Duodenal mucosa (tissue), 2 donors: ENCODE measurements at regions not wholly inside any gene's neighbourhood (a gene's known extent, or its start where the extent isn't known, plus 50 kb on each side); places are given as distances from the start of the nearest gene placed in this dataset.

ENCODE experiments used
- H3K27ac ChIP-seq: one replicate; pipeline ENCODE4 v1.7.0; 2013; ENCODE audit warnings: low read depth, low read length
- H3K27me3 ChIP-seq, 2 donors: one replicate each; pipeline ENCODE4 v1.7.0; 2013; ENCODE audit warnings: low read length in 2 of 2, control low read depth in 1 of 2; ENCODE audit not compliant: insufficient read depth in 2 of 2, control insufficient read depth in 1 of 2
- H3K36me3 ChIP-seq, 2 donors: one replicate each; pipeline ENCODE4 v1.7.0; 2013; ENCODE audit warnings: low read length in 2 of 2, control low read depth in 1 of 2; ENCODE audit not compliant: insufficient read depth in 2 of 2, control insufficient read depth in 1 of 2
- H3K4me1 ChIP-seq, 2 donors: one replicate each; pipeline ENCODE4 v1.7.0; 2013; ENCODE audit warnings: low read length in 2 of 2, control low read depth in 1 of 2; ENCODE audit not compliant: insufficient read depth in 2 of 2, control insufficient read depth in 1 of 2
- H3K4me3 ChIP-seq, 2 donors: one replicate each; pipeline ENCODE4 v1.7.0; 2013; ENCODE audit warnings: low read length in 2 of 2, low read depth in 1 of 2
- H3K9ac ChIP-seq, 2 donors: one replicate each; pipeline ENCODE4 v1.7.0; 2013; ENCODE audit warnings: low read length in 2 of 2, low read depth in 1 of 2
- H3K9me3 ChIP-seq, 2 donors: one replicate each; pipeline ENCODE4 v1.7.0; 2013; ENCODE audit warnings: low read length in 2 of 2, control low read depth in 1 of 2; ENCODE audit not compliant: control insufficient read depth in 1 of 2

DNA sequence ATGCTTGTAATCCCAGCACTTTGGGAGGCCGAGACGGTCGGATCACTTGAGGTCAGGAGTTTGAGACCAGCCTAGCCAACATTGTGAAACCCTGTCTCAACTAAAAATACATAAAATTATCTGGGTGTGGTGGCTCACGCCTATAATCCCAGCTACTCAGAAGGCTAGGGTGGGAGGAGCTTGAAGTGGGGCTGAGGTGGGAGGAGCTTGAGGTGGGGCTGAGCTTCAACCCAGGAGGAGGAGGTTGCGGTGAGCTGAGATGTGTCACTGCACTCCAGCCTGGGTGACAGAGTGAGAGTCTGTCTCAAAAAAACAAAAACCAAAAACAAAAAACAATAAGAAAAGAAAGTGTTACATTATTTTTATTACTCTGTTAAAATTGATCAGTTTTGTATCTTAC, 1164.4 kb upstream of the IGFBP7 start:
- Histone ChIP-seq H3K4me3 (no peak overlapping the region), H3K4me1 (no peaks in the 10 kb centered on the region), H3K27ac (no peak overlapping the region), H3K9me3 (peaks cover 0 to 18% of the 10 kb centered on the region in 2 donors), H3K9ac (no peak overlapping the region), H3K27me3 (no peaks in the 10 kb centered on the region), H3K36me3 (no peaks in the 10 kb centered on the region)

DNA sequence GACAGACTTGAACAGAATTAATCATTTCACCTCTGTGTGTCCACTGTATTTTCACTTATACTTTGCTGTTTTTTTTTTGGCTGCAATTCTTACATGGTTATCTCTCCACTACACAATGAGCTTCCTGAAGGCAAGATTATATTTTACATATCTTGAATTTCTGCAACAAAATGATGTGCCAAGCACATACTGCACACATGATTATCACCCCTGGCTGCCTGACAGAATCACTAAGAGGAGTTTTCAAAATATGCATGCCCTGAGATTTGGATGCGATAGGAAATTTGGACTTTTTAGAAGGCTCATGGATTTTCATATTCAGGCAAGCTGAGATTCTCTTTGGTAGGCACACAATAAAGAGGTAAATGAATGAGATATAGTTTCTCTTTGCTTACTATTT, 1162.1 kb upstream of the IGFBP7 start:
- no peaks in the 10 kb centered on the region for H3K36me3 ChIP-seq
- no peaks in the 10 kb centered on the region for H3K27me3 ChIP-seq
- H3K9me3 ChIP-seq = peaks cover 0 to 18% of the 10 kb centered on the region in 2 donors
- no peaks in the 10 kb centered on the region for H3K4me1 ChIP-seq
- no peak overlapping the region for H3K9ac ChIP-seq
- H3K4me3 ChIP-seq = no peak overlapping the region
- no peak overlapping the region for H3K27ac ChIP-seq

DNA sequence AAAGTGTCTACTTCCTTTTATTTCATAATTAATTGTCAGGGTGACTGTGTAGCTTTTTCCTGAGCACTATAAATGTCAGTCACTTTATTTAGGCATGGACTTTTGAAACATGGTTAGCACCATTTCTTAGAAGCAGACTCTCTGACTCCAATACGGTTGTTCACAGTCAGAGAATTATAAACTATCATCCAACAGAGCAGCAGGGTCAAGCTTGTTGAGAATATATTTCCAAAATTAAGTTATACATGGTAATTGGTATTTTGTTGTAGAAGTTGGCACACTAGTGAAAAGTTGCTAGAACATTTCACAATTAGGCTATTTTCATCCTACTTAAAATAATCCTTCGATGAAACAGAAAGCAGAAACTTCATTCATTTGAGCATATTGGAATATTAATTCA, 1155.5 kb upstream of the IGFBP7 start:
- Histone ChIP-seq H3K27ac (no peak overlapping the region), H3K27me3 (no peaks in the 10 kb centered on the region), H3K9ac (no peak overlapping the region), H3K4me3 (no peak overlapping the region), H3K9me3 (peaks cover 0 to 7% of the 10 kb centered on the region in 2 donors), H3K4me1 (no peaks in the 10 kb centered on the region), H3K36me3 (no peaks in the 10 kb centered on the region)

DNA sequence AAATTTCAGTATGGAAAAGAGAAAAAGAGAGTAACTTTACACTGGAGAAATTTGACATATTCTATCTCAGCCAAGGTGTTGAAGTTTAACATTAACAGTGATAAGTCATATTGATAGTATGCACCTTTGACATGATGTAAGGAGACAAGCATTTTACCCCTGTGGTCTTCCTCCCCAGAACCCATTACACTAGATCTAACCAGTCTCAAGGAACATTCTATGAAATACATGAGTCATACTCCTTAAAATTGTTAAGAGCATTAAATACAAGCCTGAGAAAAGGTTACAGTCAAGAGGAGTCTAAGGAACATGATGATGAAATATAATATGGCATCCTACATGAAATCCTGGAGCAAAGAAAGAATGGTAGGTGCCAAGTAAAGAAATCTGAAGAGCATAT, 1151.3 kb upstream of the IGFBP7 start:
- H3K27ac ChIP-seq = no peak overlapping the region
- no peak overlapping the region for H3K4me3 ChIP-seq

DNA sequence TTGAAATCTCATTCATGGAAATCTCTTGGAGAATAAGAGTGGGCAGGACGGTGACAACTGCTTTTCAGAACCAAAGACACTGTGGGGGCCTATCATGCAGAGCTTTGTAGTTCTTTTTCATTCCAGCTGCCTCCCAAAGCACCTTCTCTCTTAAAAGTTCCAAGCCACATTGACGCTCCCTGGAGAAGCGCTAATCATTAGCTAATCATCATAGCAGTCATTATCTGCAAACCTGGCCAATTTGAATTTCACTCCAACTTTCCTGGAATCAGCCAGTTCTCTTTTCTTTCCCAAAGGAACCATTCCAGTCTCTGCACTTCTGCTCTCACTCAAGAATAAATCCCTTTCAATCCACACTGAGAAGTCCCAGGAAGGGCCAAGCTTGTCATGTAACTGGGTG, 1144.1 kb upstream of the IGFBP7 start:
- Histone ChIP-seq H3K36me3 (no peaks in the 10 kb centered on the region), H3K9me3 (peaks cover 6 to 11% of the 10 kb centered on the region in 2 donors), H3K4me3 (no peak overlapping the region), H3K4me1 (no peaks in the 10 kb centered on the region), H3K27ac (no peak overlapping the region), H3K9ac (no peak overlapping the region), H3K27me3 (no peaks in the 10 kb centered on the region)

More for the DNA sequence above, 1151.3 kb upstream of the IGFBP7 start:
- no peaks in the 10 kb centered on the region for H3K27me3 ChIP-seq
- H3K9me3 ChIP-seq = no peaks in the 10 kb centered on the region
- no peaks in the 10 kb centered on the region for H3K4me1 ChIP-seq
- H3K9ac ChIP-seq = no peak overlapping the region
- H3K36me3 ChIP-seq = no peaks in the 10 kb centered on the region

DNA sequence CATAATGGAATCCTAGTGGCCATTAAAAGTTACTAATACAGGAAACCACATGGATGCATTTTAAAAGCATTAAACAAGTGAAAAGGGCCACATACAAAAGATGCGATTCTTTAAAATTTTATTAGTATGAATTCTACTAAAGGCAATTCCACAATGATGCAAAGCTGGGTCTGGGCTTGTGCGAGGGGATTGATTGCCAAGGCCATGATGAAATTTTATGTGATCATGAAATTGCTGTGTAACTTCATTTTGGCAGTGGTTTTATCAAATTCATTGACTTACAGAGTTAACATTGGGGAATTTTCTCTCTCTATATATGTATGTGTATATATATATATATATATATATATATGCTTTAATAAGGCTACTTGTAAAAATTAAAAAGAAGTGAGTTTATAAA, 1142.5 kb upstream of the IGFBP7 start:
- Histone ChIP-seq H3K4me1 (no peaks in the 10 kb centered on the region), H3K27me3 (no peaks in the 10 kb centered on the region), H3K9me3 (peaks cover 6 to 11% of the 10 kb centered on the region in 2 donors), H3K36me3 (no peaks in the 10 kb centered on the region), H3K27ac (no peak overlapping the region), H3K9ac (no peak overlapping the region), H3K4me3 (no peak overlapping the region)

DNA sequence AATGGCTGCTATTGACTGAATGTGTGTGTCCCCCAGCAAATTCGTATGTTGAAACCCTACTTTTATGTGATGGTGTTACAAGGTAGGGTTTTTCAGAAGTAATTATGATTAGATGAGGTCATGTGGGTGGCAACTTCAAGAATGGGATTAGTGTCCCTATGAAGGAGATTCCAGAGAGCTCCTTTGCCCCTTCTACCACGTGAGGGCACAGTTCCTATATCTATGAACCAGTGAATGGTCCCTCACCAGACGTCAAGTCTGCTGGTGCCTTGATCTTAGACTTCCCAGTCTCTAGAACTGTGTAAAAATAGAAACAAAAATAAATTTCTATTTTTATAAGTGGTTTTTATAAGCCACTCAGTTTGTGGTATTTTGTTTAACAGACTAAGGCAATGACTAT, 1137.6 kb upstream of the IGFBP7 start:
- H3K27ac ChIP-seq = no peak overlapping the region
- H3K27me3 ChIP-seq = no peaks in the 10 kb centered on the region
- H3K4me3 ChIP-seq = no peak overlapping the region
- no peaks in the 10 kb centered on the region for H3K36me3 ChIP-seq
- no peak overlapping the region for H3K9ac ChIP-seq
- H3K9me3 ChIP-seq = peaks cover 6 to 18% of the 10 kb centered on the region in 2 donors
- no peaks in the 10 kb centered on the region for H3K4me1 ChIP-seq

DNA sequence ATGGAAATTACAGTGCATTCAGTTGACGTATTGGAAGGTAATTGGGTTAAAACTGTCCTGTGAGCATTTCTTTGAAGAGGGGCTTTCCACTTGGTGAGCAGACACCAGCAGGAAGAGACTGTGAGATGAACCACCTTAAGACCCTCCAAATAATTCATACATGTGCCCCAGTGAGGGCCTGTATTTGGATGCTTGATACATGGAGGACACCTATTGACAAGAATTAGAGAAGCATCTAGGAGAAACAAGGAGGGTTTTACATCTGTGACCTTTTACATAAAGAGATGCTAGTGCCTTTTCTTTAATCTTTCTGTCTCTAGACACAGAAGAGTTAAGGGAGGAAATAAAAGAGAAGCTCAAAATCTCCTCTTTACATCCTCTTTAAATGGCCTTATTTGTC, 1115.3 kb upstream of the IGFBP7 start:
- H3K4me1 ChIP-seq = no peaks in the 10 kb centered on the region
- no peaks in the 10 kb centered on the region for H3K27me3 ChIP-seq
- H3K9me3 ChIP-seq = peaks cover 0 to 2% of the 10 kb centered on the region in 2 donors
- no peaks in the 10 kb centered on the region for H3K36me3 ChIP-seq
- no peak overlapping the region for H3K4me3 ChIP-seq
- no peak overlapping the region for H3K9ac ChIP-seq
- H3K27ac ChIP-seq = no peak overlapping the region

DNA sequence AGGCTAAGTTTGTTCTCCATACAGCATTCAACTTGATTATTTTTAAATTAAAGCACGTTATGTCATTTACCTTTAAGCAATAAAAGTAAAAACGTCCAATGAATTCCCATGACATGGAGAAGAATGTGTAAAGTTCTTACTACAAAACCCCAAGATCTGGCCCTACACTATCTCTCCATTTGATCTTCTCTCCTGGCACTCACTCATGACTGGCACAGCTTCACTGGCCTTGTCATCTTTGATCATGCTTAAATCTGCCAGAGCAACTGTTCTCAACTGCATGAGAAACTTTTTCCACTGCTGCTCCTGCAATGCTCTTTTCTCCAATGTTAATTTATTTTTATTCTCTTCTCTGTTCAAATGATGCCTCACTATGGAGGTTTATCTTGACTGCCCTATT, 1109.0 kb upstream of the IGFBP7 start:
- no peak overlapping the region for H3K9ac ChIP-seq
- H3K36me3 ChIP-seq = no peaks in the 10 kb centered on the region
- H3K27ac ChIP-seq = no peak overlapping the region
- H3K4me1 ChIP-seq = no peaks in the 10 kb centered on the region
- H3K9me3 ChIP-seq = peaks cover 0 to 7% of the 10 kb centered on the region in 2 donors
- H3K27me3 ChIP-seq = no peaks in the 10 kb centered on the region
- no peak overlapping the region for H3K4me3 ChIP-seq

DNA sequence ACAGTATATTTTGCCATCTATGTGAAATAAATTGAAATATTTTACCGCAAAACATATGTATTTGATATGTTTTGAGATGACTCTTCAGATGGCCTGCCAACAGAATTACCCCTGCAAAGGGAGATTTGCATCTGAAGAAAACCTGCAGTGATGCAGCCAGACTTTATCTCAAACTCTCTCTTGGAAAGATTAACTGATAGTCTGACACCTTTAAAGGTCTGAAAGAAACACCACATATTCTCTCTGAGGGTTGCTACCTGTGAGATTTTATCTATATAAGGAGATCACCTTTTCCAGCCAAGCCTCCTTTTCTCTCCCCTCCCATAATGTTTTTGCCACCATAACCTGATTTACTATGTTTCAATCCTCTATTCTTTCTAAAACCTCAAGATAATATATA, 1106.3 kb upstream of the IGFBP7 start:
- Histone ChIP-seq H3K36me3 (no peaks in the 10 kb centered on the region), H3K4me1 (no peaks in the 10 kb centered on the region), H3K9me3 (peaks cover 0 to 6% of the 10 kb centered on the region in 2 donors), H3K27me3 (no peaks in the 10 kb centered on the region), H3K27ac (no peak overlapping the region), H3K4me3 (no peak overlapping the region), H3K9ac (no peak overlapping the region)

DNA sequence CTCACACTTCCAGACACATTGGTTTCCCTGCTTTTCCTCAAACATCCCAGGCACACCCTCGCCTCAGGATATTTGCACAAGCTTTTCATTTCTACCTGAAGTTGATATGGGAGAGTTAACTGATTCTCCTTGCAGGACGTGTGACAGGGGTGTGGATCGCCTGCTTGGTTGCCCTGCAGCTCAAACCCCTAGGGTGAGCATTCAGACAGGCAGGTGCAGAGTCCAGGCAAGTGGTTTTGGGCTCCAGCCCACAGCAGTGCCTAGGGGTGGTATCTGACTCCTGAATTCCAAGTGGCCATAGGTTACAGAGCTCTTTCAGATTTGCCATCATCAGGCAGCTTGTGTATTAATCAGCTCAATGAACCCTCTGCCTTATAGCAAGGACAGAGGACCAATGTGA, 1104.2 kb upstream of the IGFBP7 start:
- Histone ChIP-seq H3K9ac (no peak overlapping the region), H3K9me3 (peaks cover 0 to 6% of the 10 kb centered on the region in 2 donors), H3K4me1 (no peaks in the 10 kb centered on the region), H3K27ac (no peak overlapping the region), H3K36me3 (no peaks in the 10 kb centered on the region), H3K27me3 (no peaks in the 10 kb centered on the region), H3K4me3 (no peak overlapping the region)
